ENCODE measurements at regions not wholly inside any gene's neighbourhood (a gene's known extent, or its start where the extent isn't known, plus 50 kb on each side); places are given as distances from the start of the nearest gene placed in this dataset.
A peak's percentile ranks its signal among the peaks of the same experiment; 100 is the strongest.

- H3K27me3 ChIP-seq, result no peaks in the 10 kb centered on the region
- no peak for DNase-seq
- intact Hi-C loops (cut with DNase I), result no loop called here
- peak overlapping the region in 1 of 4 donors; percentile 58 for H3K27ac ChIP-seq
- 50 to 51% methylated on average over 3 of the region's 3 CpGs for WGBS, 2 donors
- H3K36me3 ChIP-seq, result no peaks in the 10 kb centered on the region
- no peaks in the 10 kb centered on the region for H3K9me3 ChIP-seq
- H3K4me3 ChIP-seq, result no peak overlapping the region
- peaks cover 0 to 12% (median 0%) of the 10 kb centered on the region in 3 donors for H3K4me1 ChIP-seq
- no peak for TF ChIP-seq CTCF (IDR thresholded peaks at IDR 0.05)
- TF ChIP-seq POLR2A (IDR thresholded peaks at IDR 0.05), result no peak
These were observed 85.0 kb upstream of the DPH6 start for GRCh38 chr15:35630985-35631384.

GRCh38 chr15:35633677-35634076 is 87.7 kb upstream of the DPH6 start:
- Histone ChIP-seq H3K9me3 (no peaks in the 10 kb centered on the region), H3K27me3 (no peaks in the 10 kb centered on the region), H3K4me1 (peaks cover 0 to 6% (median 0%) of the 10 kb centered on the region in 3 donors), H3K4me3 (no peak overlapping the region), H3K27ac (no peak overlapping the region), H3K36me3 (no peaks in the 10 kb centered on the region)
- 72 to 100% methylated on average over 3 of the region's 3 CpGs for WGBS, 2 donors
- TF ChIP-seq CTCF (IDR thresholded peaks at IDR 0.05) (no peak), POLR2A (IDR thresholded peaks at IDR 0.05) (no peak)
- no peak for DNase-seq
- intact Hi-C loops (cut with DNase I), result no loop called here

- no peaks in the 10 kb centered on the region for H3K36me3 ChIP-seq
- intact Hi-C loops (cut with DNase I), result no loop called here
- DNase-seq, result no peak
- no peak overlapping the region for H3K4me3 ChIP-seq
- no peak for TF ChIP-seq CTCF (IDR thresholded peaks at IDR 0.05)
- no peak for TF ChIP-seq POLR2A (IDR thresholded peaks at IDR 0.05)
- H3K4me1 ChIP-seq, result no peaks in the 10 kb centered on the region
- H3K9me3 ChIP-seq, result no peaks in the 10 kb centered on the region
- 84% methylated on average over 1 of the region's 1 CpG for WGBS, 2 donors
- no peaks in the 10 kb centered on the region for H3K27me3 ChIP-seq
- H3K27ac ChIP-seq, result no peak overlapping the region
These were observed 100.8 kb upstream of the DPH6 start for GRCh38 chr15:35646790-35647189.

- H3K27me3 ChIP-seq, result no peaks in the 10 kb centered on the region
- DNase-seq, result no peak
- intact Hi-C loops (cut with DNase I), result no loop called here
- no peak overlapping the region for H3K27ac ChIP-seq
- TF ChIP-seq CTCF (IDR thresholded peaks at IDR 0.05), result no peak
- no peak for TF ChIP-seq POLR2A (IDR thresholded peaks at IDR 0.05)
- no peaks in the 10 kb centered on the region for H3K9me3 ChIP-seq
- no peak overlapping the region for H3K4me3 ChIP-seq
- no peaks in the 10 kb centered on the region for H3K36me3 ChIP-seq
- no peaks in the 10 kb centered on the region for H3K4me1 ChIP-seq
These were observed 101.3 kb upstream of the DPH6 start for GRCh38 chr15:35647303-35647702.

GRCh38 chr15:35648941-35649340 is 103.0 kb upstream of the DPH6 start:
- intact Hi-C loops (cut with DNase I), result no loop called here
- no peaks in the 10 kb centered on the region for H3K4me1 ChIP-seq
- TF ChIP-seq CTCF (IDR thresholded peaks at IDR 0.05) (no peak), POLR2A (IDR thresholded peaks at IDR 0.05) (no peak)
- H3K9me3 ChIP-seq, result no peaks in the 10 kb centered on the region
- no peak overlapping the region for H3K4me3 ChIP-seq
- H3K27ac ChIP-seq, result no peak overlapping the region
- H3K36me3 ChIP-seq, result no peaks in the 10 kb centered on the region
- no peaks in the 10 kb centered on the region for H3K27me3 ChIP-seq
- 69 to 86% methylated on average over 5 of the region's 5 CpGs for WGBS, 2 donors
- DNase-seq, result no peak

Measured in esophagus squamous epithelium (tissue), 5 donors.